NCI-H82 treated with DMSO at 0.1 percent for 48 hours (cell line): ENCODE measurements at regions not wholly inside any gene's neighbourhood (a gene's known extent, or its start where the extent isn't known, plus 50 kb on each side); places are given as distances from the start of the nearest gene placed in this dataset.

Source experiments
- DNase-seq: peaks from one replicate; lab custom pipeline; 2025; ENCODE audit not compliant: unreplicated experiment; lab: John Stamatoyannopoulos, UW

DNA sequence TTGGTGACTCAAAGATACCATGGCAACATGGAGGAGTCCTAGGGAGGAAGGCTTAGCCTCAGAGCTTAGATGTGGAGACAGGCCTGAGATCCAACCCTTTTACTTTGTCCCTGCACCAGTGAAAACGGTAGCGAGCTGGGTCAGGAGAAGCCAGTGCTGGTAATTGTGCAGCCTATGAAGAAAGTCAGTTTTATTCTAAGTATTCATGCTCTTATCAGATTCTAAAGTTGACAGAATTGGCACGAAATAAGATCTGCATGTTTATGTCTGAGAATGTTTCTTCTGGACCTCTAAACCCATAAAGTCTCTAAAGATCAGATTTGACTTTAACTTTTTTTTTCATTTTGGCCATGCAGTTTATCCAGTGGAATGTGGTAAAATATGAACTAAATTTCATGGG lies 93.8 kb downstream of the SCG2 start:
- no peak for DNase-seq

DNA sequence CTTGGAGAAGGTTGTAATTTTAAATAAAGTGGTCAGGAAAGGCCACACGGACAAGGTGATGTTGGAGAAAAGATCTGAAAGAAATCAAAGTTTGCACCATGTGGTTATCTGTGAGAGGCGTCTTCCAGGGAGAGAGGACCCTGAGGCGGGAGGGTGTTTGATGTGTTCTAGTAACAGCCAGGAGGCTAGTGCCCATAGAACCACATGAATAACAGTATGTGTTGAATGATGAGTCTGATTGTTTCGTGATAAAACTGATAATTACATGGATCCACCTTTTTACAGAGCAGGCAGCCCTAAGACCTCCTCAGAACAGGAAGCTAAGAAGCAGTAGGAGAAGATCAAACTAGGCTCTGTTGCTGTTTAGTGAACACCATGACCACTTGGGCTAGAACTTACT lies 91.4 kb downstream of the SCG2 start:
- no peak for DNase-seq

DNA sequence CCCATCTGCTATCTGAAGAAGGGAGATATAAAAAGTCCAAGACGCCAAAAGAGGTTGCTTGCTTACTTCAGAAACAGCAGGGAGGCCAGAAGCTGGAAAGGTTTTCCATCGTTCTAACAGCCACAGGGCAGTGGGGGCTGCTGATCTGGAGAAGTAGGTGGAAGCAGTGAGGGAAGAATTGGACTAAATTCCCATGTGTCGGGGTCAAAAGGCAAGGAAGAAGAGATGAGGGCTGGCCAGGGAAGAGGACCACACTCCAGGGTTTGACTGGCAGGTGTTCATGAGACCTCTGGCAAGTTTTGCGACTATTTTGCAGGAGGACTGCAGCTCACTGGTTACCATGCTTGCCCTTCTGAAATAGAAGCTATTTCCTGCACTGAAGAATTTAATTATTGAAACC lies 91.0 kb downstream of the SCG2 start:
- DNase-seq: no peak

DNA sequence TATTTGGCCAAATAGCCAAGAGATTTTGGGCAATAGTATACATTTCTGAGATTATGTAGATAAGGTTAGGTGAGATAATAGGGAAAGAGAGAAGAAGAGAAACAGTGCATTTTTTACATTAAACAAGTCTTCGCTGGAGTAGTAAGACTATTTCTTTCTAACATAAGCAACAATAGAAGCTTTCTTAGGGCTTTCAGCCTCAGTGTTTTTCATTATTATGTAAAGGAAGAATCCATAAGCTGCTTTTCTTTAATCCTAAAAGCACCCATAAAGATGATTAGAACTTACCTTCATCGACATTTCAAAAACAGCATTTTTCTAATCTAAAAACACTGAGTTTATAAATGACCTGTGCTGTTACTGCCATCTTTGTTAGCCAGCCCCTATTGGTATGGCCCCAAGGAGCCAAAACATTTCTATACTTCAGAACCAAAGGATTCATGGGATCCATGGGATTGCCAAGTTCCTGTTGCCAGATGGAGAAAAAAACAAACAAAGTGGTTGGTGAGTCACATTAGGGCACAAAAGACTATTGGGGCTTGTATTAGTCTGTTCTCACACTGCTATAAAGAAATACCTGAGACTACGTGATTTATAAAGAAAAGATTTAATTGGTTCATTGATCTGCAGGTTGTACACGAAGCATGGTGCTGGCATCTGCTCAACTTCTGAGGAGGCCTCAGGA lies 88.2 kb downstream of the SCG2 start:
- no peak for DNase-seq

DNA sequence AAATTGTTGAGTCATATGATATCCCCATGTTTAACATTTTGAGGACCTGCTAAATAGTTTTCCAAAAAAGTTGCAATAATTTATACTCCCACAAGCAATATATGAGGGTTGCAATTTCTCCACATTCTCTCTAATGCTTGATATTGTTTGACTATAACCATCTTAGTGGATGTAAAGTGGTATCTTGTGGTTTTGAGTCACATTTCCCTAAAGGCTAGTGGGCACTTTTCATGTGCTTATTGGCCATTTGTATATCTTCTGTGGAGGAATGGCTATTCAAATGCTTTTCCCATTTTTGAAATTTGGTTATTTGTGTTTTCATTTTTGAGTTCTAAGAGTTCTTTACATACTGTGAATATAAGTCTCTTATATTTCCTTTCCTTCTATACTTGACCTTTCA lies 82.7 kb downstream of the SCG2 start:
- DNase-seq: no peak

DNA sequence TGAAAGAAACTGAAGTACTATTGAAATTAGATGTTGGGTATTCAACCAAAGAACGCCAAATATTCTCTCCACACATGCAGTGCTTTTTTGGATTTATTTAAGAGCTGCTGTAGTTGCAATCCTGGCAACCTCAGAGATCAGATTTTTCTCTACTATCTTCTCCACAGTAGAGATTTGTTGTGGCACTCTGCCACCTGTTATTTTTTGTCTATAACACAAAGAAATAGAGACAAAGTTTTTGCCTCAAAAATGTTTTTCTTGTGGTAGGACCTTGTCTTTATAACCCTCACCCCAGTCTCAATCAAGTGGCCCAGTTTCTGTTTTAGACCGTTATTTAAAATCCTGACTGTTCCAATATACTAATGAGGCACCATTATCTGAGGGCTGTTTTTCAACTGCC lies 79.4 kb downstream of the SCG2 start:
- DNase-seq: no peak

DNA sequence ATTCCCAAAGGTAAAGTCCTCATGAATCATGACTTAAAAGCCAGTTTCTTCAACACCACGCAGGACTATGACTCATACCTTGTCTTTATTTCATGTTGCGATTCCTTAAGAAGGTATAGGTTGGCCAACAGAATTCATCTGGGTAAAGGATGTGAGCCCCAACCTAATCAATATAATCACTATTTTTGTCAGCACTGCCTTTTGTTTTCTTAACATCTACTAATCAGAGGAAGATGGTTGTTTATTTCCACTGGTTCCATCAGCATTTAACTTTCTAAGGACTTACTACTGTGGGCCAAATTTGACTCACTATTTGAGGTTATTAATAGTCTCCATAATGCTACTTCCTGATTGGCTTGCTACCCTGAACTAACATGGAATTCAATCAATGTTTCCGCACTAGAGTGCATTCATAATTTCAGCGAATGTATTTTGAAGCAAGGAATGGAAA lies 78.6 kb downstream of the SCG2 start:
- no peak for DNase-seq

DNA sequence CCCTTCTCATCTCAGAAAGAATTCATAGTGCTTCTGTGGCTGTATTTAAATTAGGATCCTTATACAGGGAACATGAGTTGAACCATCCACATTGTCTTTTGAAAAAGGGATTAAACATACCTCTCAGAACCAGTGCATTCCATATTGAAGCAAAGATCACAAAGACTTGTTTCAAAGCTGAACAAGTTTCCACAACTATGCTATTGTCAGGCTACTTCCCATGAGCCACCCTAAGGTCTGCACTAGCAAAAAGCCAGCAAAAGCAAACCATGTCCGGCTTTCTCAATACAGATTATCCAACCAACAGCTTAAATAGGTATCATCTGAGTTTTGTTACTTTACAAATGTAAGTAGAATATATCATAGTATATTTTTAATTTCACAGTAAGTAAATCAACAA lies 78.1 kb downstream of the SCG2 start:
- no peak for DNase-seq

DNA sequence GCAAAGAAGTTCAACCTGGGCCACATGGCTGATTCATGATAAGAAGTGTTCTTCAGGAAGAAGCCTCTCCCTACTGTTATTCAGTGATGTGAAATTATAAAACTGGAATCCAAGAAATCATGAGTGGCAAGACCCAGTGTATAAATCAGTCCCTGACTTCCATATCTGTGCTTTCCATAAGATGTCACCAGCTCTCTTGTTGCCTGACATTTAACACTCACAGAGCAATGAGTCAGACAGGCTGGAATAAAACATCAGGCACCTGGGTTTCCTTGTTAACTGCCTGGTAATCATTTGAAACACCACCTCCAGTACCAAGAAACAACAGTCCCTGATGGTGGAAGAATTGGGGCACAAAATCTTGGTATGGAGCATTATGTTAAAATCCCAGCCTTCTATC lies 76.1 kb downstream of the SCG2 start:
- DNase-seq: no peak

DNA sequence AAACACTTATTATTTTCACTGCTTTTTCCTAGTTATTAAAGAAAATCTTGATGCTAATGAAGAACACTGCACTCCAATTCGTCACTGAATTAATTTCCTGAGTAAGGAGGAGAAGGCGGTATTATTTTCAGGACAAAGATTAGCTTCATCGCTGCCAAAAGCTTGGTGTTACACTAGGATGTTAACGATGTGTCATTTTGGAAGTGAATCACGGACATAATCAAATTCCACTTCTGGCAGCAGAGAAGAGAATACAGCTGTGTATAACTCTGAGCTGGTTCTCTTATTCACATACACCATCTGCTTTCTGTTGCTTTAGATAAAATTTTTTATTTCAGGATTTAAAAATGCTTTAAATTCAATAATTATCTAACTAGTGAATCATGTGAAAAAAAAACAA lies 74.1 kb downstream of the SCG2 start:
- no peak for DNase-seq

DNA sequence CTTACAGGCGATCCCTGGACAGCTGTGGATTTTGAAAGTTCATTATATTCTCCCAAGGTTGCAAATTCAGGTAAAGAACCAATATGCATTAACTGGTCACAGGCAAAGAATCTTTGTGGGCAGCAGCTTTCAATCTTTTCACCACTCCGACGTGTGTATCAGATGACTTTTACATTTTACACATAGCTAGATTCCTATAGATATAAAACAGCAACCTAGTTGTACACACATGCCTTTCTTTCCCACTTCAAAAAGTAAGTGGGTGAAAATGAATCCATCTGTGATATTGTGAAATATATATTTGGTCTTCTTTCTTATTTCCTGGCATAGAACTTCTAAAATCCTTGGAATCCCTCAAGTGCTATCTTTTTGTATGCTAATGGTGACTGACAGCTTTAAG lies 72.5 kb downstream of the SCG2 start:
- no peak for DNase-seq

DNA sequence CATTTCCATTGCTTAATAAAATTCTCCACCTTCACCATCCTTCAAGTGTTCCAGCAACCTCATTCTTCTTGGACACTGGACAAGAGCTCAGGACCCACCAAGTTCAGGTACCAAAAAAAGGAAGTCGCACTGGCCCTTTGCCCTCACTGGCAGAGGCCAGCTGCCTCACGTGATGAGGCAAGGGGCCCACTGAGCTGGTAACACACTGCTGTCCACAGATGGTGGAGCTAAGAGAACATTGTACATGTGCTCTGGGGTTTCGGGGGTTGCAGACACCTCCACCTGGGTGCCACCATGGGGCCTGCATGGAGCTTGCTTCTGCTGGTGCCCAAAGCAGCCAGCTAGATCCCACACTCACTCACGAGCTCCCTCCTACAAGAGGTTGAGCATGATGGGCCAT lies 71.3 kb downstream of the SCG2 start:
- no peak for DNase-seq

DNA sequence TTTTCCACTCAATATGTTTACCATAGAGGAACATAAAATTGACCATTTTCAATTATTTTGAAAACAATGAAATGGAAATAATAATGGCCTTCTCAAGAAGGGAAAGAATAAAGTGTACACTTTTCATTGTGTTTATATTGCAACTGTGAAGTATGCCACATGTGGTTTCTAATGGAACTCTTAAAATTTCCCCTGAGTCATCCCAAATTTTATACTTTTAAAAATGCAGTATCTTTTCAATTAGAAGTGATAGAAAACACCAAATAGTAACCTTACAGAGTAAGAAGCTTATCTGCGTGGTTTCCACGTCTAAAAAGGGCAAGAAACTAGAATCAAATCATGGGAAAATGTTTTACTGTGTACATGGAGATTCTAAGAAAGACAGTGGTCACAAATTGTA lies 70.0 kb downstream of the SCG2 start:
- DNase-seq: no peak

DNA sequence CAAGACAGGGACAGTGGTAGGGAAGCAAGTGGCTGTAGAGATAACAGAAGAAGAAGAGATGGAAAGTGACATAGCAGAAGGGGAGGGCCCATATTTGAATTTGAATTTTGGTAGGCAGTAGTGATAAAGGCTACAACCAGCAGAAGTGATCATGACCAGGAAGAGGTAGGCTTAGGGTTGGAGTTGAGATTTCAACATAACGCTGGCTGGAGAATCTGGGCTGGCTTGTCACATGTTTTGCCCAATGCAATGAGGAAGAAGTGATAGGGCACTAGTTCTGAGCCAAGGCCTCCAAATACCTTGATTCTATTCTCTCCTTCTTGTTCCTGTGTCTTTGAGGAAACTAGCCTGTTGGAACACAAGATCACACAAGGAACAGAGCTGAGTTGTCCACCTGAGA lies 69.4 kb downstream of the SCG2 start:
- DNase-seq: no peak

DNA sequence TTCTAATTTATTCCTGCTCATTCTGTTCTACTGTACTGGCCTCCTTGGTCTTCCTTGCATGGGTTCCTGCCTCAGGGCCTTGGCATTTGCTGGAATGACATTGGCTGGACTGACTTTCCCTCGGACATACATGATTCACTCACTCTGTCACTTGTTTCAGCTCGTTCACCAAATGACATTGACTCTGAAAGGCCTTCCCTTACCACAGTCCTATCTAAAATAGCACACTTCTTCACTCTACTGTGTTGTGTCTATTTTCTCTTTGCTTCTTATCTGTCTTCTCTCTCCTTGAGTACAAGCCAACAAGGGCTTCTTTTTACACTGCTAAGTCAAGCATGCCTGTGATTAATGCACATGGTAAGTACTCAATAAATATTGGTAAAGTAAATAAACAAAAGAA lies 65.6 kb downstream of the SCG2 start:
- no peak for DNase-seq

DNA sequence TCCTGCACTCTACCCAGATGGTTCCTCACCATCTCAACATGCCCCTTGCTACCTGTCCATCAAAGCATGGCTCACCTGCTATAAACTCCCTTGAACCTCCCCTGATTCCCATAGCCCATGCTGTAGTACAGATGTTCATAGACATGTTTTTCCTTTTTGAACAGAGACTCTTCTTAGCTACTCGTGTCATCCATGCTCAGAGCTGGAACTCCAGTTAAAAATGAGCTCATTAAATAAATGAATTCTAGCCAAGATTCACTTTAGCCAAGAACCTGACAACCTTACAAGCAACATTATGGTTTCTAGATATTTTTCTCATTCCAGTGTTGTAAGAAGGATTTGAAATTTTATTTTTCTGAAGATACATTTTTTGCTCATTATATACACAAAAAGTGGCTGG lies 65.0 kb downstream of the SCG2 start:
- DNase-seq: no peak

DNA sequence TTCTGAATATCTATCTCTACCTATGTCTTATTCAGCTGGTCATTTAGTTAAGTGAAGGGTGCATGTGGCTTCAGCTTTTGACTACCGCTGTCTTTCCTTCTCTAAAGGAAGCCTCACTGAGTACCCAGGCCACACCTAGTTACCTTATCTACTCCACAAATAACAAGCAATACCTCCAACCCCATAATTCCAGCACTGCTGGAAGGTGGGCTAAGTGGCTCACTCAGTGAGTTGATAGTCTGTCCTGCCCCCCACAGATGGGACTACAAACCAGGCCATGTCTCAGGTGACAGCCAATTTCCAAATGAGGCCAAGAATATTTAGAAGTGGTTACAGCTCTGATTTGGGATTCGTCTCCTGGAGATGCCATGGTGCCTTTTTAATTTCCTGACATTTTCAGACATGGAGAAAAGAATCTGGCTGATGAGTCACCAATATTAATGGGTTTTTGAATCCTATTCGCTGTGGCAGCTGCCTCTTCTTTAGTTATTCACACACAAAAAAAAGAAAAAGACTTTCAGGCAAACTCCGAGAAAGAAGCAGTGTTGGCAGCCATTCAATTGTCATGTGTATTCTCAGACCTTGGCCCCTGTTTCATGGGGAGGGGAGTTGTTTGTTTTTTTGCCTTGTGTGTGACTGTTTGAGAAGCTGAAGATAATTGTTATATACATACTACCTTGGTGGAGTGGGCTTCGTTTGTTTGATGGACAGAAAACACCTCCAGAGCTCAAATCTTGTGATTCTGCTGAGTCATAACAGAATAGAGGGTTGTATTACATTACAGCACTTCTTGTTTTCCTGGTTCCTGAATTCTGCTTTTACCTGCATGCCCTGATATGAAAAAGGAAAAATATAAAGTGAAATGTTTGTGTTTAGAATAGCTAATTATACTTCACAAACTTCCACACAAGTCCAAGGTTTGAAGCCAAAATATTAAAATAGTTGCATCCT lies 64.2 kb downstream of the SCG2 start:
- no peak for DNase-seq

DNA sequence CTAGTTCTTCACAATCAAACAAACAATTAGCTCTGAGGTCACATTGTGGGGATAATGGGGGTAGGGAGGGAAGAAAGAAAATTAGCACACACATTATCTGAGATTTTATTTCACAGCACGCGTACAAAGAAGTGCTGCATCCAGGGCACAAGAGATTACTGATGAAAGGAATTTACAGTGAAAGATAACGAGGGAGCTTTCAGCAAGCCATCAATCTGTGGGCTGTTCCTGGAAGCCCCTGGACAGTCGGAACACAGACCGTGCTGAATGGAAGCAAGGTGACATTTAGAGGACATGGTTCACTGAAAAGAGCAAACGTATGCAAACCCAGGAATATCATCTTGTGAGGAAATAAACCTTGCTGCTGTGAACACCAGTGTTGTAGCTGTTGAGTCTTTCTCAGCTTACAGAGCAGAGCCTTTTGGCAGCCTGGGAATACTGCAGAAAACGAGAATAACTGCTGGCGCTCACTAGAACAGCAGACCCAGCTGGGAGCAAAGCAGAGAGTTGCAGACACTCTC lies 63.2 kb downstream of the SCG2 start:
- no peak for DNase-seq

DNA sequence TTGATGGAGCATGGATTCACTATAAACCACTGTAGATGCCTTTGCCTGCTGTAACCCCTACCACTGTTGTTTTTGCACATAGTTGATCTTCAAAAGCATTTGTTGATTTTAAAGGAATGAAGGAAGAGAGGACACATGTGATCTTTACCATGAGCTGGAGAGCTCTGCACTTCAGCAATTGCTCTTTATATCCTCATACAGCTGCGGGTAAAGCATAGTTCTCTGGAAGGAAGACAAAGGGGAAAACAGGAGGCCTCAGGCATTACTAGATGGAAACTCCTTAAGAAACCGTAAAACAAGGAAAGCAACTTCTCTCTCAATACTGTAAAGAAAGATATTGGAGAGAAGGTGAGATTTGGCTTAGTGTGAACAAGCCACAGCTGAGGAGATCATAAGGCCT lies 60.6 kb downstream of the SCG2 start:
- no peak for DNase-seq

DNA sequence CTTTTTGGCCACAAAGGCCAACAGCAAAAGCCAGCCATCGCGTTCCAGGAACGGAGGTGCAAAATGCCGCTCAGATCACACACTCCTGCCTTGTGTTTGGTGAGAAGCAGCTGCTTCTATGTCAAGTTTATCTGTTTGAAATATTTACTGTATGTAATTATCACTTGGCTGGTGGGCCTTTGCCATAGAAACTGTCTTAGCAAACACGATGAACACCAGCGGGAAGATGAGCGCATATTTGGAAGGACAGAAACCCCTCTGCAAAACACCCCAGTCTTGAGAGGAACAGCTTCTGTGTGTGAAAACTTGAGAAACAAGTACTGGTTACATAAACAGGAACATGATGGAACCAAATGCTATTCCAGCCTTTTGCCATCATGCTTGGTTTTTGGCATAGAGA lies 59.7 kb downstream of the SCG2 start:
- DNase-seq: no peak

DNA sequence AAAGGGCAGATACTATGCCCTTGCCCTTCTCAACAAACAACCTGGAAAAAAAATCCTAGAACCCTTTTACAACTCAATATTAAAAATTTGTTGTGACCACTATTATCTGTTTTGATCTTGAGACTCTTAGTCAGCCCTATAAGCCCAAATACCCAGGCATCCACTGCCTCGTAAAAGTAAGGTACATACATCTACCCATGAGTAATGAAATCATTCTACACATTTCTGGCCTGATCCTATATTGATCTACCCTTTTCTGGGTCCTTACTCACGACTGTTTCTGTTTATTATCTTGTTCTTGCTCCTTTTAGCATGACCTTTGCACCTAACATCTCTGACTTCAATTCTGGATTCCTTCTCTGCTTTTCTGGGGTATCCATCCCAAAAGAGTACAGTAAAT lies 56.8 kb downstream of the SCG2 start:
- DNase-seq: no peak

DNA sequence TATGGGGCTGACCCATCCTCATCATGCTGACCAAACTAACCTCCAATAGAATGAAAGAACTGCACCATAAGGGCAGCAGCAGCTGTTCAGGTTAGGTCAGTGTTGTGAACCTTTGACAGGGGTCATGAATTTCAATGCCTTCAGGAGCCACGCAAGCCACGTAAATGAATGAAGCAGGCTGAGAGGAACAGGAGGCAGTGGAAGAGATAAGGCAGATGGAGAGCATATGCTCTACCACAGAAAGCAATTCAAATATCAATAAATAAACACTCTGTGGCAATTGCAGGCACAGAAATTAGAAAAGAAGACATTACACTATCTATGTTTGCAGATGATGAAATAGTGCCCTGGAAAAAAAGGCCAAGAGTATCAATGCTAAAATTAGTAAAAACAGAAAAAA lies 56.3 kb downstream of the SCG2 start:
- DNase-seq: no peak
